GM19324 (cell line): ENCODE measurements at regions not wholly inside any gene's neighbourhood (a gene's known extent, or its start where the extent isn't known, plus 50 kb on each side); places are given as distances from the start of the nearest gene placed in this dataset.

Experiments used
- ATAC-seq: cut with Tn5 transposase; IDR thresholded peaks from one replicate; pipeline ENCODE4 v1.9.1; 2021; ENCODE audit warnings: mild to moderate bottlenecking, moderate library complexity; ENCODE audit not compliant: unreplicated experiment, low FRiP score

GRCh38 chr1:229989591-229990248 is 77.3 kb upstream of the GALNT2 start:
- ATAC-seq = no peak

GRCh38 chr1:229990326-229990725 is 76.7 kb upstream of the GALNT2 start:
- no peak for ATAC-seq

GRCh38 chr1:229991104-229991513 is 75.9 kb upstream of the GALNT2 start:
- no peak for ATAC-seq

GRCh38 chr1:229991724-229992333 is 75.2 kb upstream of the GALNT2 start:
- no peak for ATAC-seq

GRCh38 chr1:229993060-229993459 is 74.0 kb upstream of the GALNT2 start:
- no peak for ATAC-seq

- ATAC-seq = no peak
Observed at GRCh38 chr1:229993894-229994293, 73.1 kb upstream of the GALNT2 start.

GRCh38 chr1:229999004-229999670 is 67.9 kb upstream of the GALNT2 start:
- ATAC-seq = no peak

GRCh38 chr1:230000493-230001184 is 66.4 kb upstream of the GALNT2 start:
- ATAC-seq = no peak

- ATAC-seq = no peak
Observed at GRCh38 chr1:230002164-230002803, 64.8 kb upstream of the GALNT2 start.

- no peak for ATAC-seq
Observed at GRCh38 chr1:230003409-230003808, 63.6 kb upstream of the GALNT2 start.

GRCh38 chr1:230005040-230005439 is 62.0 kb upstream of the GALNT2 start:
- no peak for ATAC-seq

- ATAC-seq = no peak
Observed at GRCh38 chr1:230008721-230009120, 58.3 kb upstream of the GALNT2 start.

- no peak for ATAC-seq
Observed at GRCh38 chr1:230009611-230010313, 57.3 kb upstream of the GALNT2 start.

GRCh38 chr1:230010603-230011332 is 56.3 kb upstream of the GALNT2 start:
- no peak for ATAC-seq

- no peak for ATAC-seq
Observed at GRCh38 chr1:230011333-230012092, 55.5 kb upstream of the GALNT2 start.

- no peak for ATAC-seq
Observed at GRCh38 chr1:230012093-230012393, 55.0 kb upstream of the GALNT2 start.

GRCh38 chr1:230012741-230013140 is 54.3 kb upstream of the GALNT2 start:
- ATAC-seq = no peak

- no peak for ATAC-seq
Observed at GRCh38 chr1:230016159-230016558, 50.9 kb upstream of the GALNT2 start.
